IMR-90 (cell line): ENCODE measurements at regions not wholly inside any gene's neighbourhood (a gene's known extent, or its start where the extent isn't known, plus 50 kb on each side); places are given as distances from the start of the nearest gene placed in this dataset.

Source experiments
- CEBPB ChIP-seq: IDR thresholded peaks from 2 replicates; pipeline ENCODE4 v1.6.1; 2012; ENCODE audit warnings: low read depth, low read length, improper control_type of control experiment
- CHD1 ChIP-seq: IDR thresholded peaks from 2 replicates; pipeline ENCODE4 v1.6.1; 2012; ENCODE audit warnings: low read depth, low read length, improper control_type of control experiment
- ELK1 ChIP-seq: fragments of 150-350 bp; IDR thresholded peaks from 2 replicates; pipeline ENCODE4 v1.6.1; 2016; ENCODE audit warnings: low read depth, mild to moderate bottlenecking, low read length, moderate library complexity, borderline replicate concordance
- FOS ChIP-seq: fragments of 150-350 bp; IDR thresholded peaks from 2 replicates; pipeline ENCODE4 v1.6.1; 2016; ENCODE audit warnings: low read depth, low read length
- MAFK ChIP-seq: IDR thresholded peaks from 2 replicates; pipeline ENCODE4 v1.6.1; 2012; ENCODE audit warnings: low read depth, low read length, improper control_type of control experiment
- MAZ ChIP-seq: IDR thresholded peaks from 2 replicates; pipeline ENCODE4 v1.6.1; 2012; ENCODE audit warnings: low read depth, mild to moderate bottlenecking, low read length, improper control_type of control experiment, moderate library complexity, borderline replicate concordance
- MXI1 ChIP-seq: IDR thresholded peaks from 2 replicates; pipeline ENCODE4 v1.6.1; 2012; ENCODE audit warnings: low read depth, mild to moderate bottlenecking, low read length, moderate library complexity, borderline replicate concordance
- NFE2L2 ChIP-seq: fragments of 150-350 bp; IDR thresholded peaks from 2 replicates; pipeline ENCODE4 v1.6.1; 2016; ENCODE audit warnings: low read depth, mild to moderate bottlenecking, low read length
- POLR2A ChIP-seq: IDR thresholded peaks from 2 replicates; pipeline ENCODE4 v1.6.1; 2012; ENCODE audit warnings: mild to moderate bottlenecking, low read depth, low read length
- RAD21 ChIP-seq: IDR thresholded peaks from 2 replicates; pipeline ENCODE4 v1.6.1; 2012; ENCODE audit warnings: low read length, improper control_type of control experiment
- RFX5 ChIP-seq: IDR thresholded peaks from 2 replicates; pipeline ENCODE4 v1.8.0; 2012; ENCODE audit warnings: low read depth, mild to moderate bottlenecking, low read length, moderate library complexity
- SMC3 ChIP-seq: fragments of 150-350 bp; IDR thresholded peaks from 2 replicates; pipeline ENCODE4 v1.6.1; 2016; ENCODE audit warnings: low read depth, mild to moderate bottlenecking, antibody characterized with exemption, low read length, moderate library complexity
- USF2 ChIP-seq: fragments of 150-350 bp; IDR thresholded peaks from 2 replicates; pipeline ENCODE4 v1.6.1; 2017; ENCODE audit warnings: mild to moderate bottlenecking, antibody characterized with exemption, low read length, low read depth
- TF ChIP-seq, protein P1 (sequence below): conservative IDR thresholded peaks from 2 replicates; pipeline ENCODE4 v1.5.1; 2012; ENCODE audit warnings: mild to moderate bottlenecking, low read depth, low read length, improper control_type of control experiment

GRCh38 chr12:114272071-114272470 is 133.9 kb downstream of the TBX5 start:
- TF ChIP-seq, protein P1, sequence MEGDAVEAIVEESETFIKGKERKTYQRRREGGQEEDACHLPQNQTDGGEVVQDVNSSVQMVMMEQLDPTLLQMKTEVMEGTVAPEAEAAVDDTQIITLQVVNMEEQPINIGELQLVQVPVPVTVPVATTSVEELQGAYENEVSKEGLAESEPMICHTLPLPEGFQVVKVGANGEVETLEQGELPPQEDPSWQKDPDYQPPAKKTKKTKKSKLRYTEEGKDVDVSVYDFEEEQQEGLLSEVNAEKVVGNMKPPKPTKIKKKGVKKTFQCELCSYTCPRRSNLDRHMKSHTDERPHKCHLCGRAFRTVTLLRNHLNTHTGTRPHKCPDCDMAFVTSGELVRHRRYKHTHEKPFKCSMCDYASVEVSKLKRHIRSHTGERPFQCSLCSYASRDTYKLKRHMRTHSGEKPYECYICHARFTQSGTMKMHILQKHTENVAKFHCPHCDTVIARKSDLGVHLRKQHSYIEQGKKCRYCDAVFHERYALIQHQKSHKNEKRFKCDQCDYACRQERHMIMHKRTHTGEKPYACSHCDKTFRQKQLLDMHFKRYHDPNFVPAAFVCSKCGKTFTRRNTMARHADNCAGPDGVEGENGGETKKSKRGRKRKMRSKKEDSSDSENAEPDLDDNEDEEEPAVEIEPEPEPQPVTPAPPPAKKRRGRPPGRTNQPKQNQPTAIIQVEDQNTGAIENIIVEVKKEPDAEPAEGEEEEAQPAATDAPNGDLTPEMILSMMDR, result no peak
- TF ChIP-seq FOS (no peak), POLR2A (no peak), USF2 (no peak), NFE2L2 (no peak), SMC3 (no peak), RFX5 (no peak), MAZ (no peak), MAFK (no peak), RAD21 (no peak), CEBPB (no peak), MXI1 (no peak), CHD1 (no peak), ELK1 (no peak)
